ENCODE measurements at regions not wholly inside any gene's neighbourhood (a gene's known extent, or its start where the extent isn't known, plus 50 kb on each side); places are given as distances from the start of the nearest gene placed in this dataset.

DNA sequence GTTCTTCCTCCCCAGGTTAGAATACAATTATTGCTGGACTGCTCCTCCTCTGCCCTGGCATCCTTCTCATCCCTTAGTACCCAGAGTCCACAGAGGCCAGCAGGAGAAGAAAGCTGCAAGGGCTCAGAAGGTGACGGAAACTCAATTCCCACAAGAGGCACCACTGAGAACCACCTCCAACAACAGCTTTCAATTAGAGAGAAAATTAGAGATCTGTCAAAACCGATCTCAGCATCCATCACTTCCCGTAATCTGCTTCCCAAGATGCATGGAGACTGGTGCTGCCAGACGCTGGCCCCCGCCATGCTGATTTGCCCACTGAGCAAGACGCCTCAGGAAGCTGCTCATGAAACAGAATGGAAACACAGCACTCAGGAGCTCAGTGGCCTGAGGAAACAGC lies 135.0 kb upstream of the PRICKLE2 start:
- Mint-ChIP-seq H3K27me3 (no peaks in the 10 kb centered on the region), H3K4me3 (no peak overlapping the region), H3K36me3 (no peaks in the 10 kb centered on the region), H3K9me3 (no peaks in the 10 kb centered on the region), H3K4me1 (peaks cover 0 to 5% (median 0%) of the 10 kb centered on the region in 4 donors), H3K27ac (no peak overlapping the region)
- DNase-seq (no peak), ATAC-seq (ENCODE audit: low read depth in 2 of 2) (no peak)
- no peaks in the 10 kb centered on the region for H3K36me3 ChIP-seq (ENCODE audit: control insufficient read depth, insufficient read depth, low read length)
- no peak overlapping the region for H3K27ac ChIP-seq (ENCODE audit: insufficient read depth, low read length, poor library complexity, severe bottlenecking)
- H3K4me1 ChIP-seq (ENCODE audit: control insufficient read depth, insufficient read depth, low read length, poor library complexity, severe bottlenecking) = no peaks in the 10 kb centered on the region
- no peak overlapping the region for H3K4me3 ChIP-seq (ENCODE audit: low read depth, low read length)
- H3K27me3 ChIP-seq (ENCODE audit: control insufficient read depth, insufficient read depth, low read length) = no peaks in the 10 kb centered on the region
- H3K9me3 ChIP-seq (ENCODE audit: control insufficient read depth in 2 of 2, low read length in 2 of 2) = no peaks in the 10 kb centered on the region

DNA sequence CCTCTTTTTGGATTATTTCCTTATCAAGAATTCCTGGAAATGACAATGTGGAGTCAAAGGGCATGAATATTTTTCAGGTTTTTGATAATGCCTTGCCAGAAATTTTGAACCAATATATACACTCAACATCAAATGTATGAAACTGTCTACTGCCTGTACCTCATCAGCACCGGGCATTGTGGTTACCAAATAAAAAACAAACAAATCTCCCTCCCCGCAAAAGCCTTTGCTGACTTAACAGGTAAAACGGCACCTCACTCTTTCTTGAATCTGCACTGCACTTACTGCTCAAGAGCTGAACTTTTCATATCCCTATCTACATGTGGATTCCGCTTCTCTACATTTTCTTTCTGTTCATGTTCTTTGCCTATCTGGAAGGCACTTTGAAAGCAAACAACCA lies 134.5 kb upstream of the PRICKLE2 start:
- no peak overlapping the region for H3K27ac ChIP-seq (ENCODE audit: insufficient read depth, low read length, poor library complexity, severe bottlenecking)
- Mint-ChIP-seq H3K9me3 (no peaks in the 10 kb centered on the region), H3K27me3 (no peaks in the 10 kb centered on the region), H3K4me1 (peaks cover 0 to 10% (median 0%) of the 10 kb centered on the region in 4 donors), H3K27ac (no peak overlapping the region), H3K36me3 (no peaks in the 10 kb centered on the region), H3K4me3 (no peak overlapping the region)
- no peaks in the 10 kb centered on the region for H3K27me3 ChIP-seq (ENCODE audit: control insufficient read depth, insufficient read depth, low read length)
- DNase-seq (no peak), ATAC-seq (ENCODE audit: low read depth in 2 of 2) (no peak)
- H3K4me3 ChIP-seq (ENCODE audit: low read depth, low read length) = no peak overlapping the region
- H3K9me3 ChIP-seq (ENCODE audit: control insufficient read depth in 2 of 2, low read length in 2 of 2) = no peaks in the 10 kb centered on the region
- no peaks in the 10 kb centered on the region for H3K36me3 ChIP-seq (ENCODE audit: control insufficient read depth, insufficient read depth, low read length)
- no peaks in the 10 kb centered on the region for H3K4me1 ChIP-seq (ENCODE audit: control insufficient read depth, insufficient read depth, low read length, poor library complexity, severe bottlenecking)

DNA sequence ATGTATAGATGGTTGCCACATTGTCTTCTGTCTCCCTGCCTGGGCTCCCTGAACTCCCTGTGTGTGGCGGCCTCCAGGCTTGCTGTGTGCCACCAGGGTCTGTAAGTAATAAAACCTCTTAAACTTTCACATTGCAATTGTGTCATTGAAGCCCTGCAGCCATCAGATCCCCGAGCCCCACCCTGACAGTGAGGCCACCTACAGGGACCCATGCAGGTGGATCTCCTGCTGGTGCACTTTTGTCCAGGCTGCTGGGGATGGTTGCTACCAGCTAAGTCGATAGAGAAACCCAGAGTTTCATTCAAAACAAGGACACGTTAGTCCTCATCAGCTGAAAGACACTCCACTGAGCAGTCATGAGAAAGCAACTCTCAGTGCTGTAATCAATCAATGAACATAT lies 133.6 kb upstream of the PRICKLE2 start:
- Histone ChIP-seq H3K4me3 (ENCODE audit: low read depth, low read length) (no peak overlapping the region), H3K4me1 (ENCODE audit: control insufficient read depth, insufficient read depth, low read length, poor library complexity, severe bottlenecking) (no peaks in the 10 kb centered on the region), H3K36me3 (ENCODE audit: control insufficient read depth, insufficient read depth, low read length) (no peaks in the 10 kb centered on the region), H3K9me3 (ENCODE audit: control insufficient read depth in 2 of 2, low read length in 2 of 2) (no peaks in the 10 kb centered on the region), H3K27me3 (ENCODE audit: control insufficient read depth, insufficient read depth, low read length) (no peaks in the 10 kb centered on the region), H3K27ac (ENCODE audit: insufficient read depth, low read length, poor library complexity, severe bottlenecking) (no peak overlapping the region)
- ATAC-seq (ENCODE audit: low read depth in 2 of 2) = no peak
- no peaks in the 10 kb centered on the region for H3K36me3 Mint-ChIP-seq
- no peak for DNase-seq
- no peaks in the 10 kb centered on the region for H3K27me3 Mint-ChIP-seq
- H3K4me3 Mint-ChIP-seq = no peak overlapping the region
- H3K9me3 Mint-ChIP-seq = no peaks in the 10 kb centered on the region
- H3K27ac Mint-ChIP-seq = no peak overlapping the region
- H3K4me1 Mint-ChIP-seq = peaks cover 0 to 11% (median 0%) of the 10 kb centered on the region in 4 donors

DNA sequence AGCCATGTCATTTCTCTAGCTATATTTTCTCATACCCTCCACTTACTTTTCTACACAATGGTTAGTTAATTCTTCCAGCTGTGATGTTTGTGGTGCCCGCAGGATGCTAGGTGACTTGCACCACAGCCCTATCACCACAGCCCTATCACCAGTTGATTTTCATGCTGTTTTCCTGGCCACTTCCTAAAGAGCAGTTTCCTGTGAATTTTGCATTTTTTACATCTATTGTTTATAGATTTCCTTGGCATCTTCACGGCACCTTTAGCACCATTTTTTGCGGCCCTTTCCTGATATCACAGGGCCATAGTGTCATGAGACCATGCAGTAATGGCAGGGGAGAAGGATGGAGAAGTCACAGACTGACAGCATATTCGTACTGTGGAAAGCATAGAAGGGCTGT lies 132.9 kb upstream of the PRICKLE2 start:
- DNase-seq (no peak), ATAC-seq (ENCODE audit: low read depth in 2 of 2) (no peak)
- Histone ChIP-seq H3K36me3 (ENCODE audit: control insufficient read depth, insufficient read depth, low read length) (no peaks in the 10 kb centered on the region), H3K27ac (ENCODE audit: insufficient read depth, low read length, poor library complexity, severe bottlenecking) (no peak overlapping the region), H3K27me3 (ENCODE audit: control insufficient read depth, insufficient read depth, low read length) (no peaks in the 10 kb centered on the region), H3K4me1 (ENCODE audit: control insufficient read depth, insufficient read depth, low read length, poor library complexity, severe bottlenecking) (no peaks in the 10 kb centered on the region), H3K4me3 (ENCODE audit: low read depth, low read length) (no peak overlapping the region), H3K9me3 (ENCODE audit: control insufficient read depth in 2 of 2, low read length in 2 of 2) (no peaks in the 10 kb centered on the region)
- no peak overlapping the region for H3K27ac Mint-ChIP-seq
- H3K27me3 Mint-ChIP-seq = no peaks in the 10 kb centered on the region
- H3K9me3 Mint-ChIP-seq = no peaks in the 10 kb centered on the region
- H3K4me1 Mint-ChIP-seq = peaks cover 0 to 11% (median 0%) of the 10 kb centered on the region in 4 donors
- no peak overlapping the region for H3K4me3 Mint-ChIP-seq
- H3K36me3 Mint-ChIP-seq = no peaks in the 10 kb centered on the region

DNA sequence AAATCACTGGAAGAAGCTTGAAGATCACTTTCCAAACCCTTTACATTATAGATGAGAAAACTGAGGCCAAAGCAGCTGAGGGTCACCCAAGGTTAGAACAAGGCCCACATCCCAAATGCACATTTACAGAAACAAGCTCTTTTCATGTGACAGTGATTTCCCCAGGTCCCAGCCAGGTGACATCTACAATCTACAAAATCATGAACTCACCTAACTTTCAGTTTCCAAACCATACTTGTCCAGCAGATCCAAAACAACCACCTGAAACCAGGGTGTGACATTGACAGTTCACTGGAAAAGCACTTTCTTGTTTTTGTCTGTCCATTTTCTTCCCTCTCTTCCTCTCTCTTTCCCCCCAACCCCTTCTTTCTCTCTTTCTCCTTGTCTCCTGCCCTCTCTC lies 132.2 kb upstream of the PRICKLE2 start:
- Mint-ChIP-seq H3K27ac (no peak overlapping the region), H3K9me3 (no peaks in the 10 kb centered on the region)
- ATAC-seq (ENCODE audit: low read depth in 2 of 2) = no peak

DNA sequence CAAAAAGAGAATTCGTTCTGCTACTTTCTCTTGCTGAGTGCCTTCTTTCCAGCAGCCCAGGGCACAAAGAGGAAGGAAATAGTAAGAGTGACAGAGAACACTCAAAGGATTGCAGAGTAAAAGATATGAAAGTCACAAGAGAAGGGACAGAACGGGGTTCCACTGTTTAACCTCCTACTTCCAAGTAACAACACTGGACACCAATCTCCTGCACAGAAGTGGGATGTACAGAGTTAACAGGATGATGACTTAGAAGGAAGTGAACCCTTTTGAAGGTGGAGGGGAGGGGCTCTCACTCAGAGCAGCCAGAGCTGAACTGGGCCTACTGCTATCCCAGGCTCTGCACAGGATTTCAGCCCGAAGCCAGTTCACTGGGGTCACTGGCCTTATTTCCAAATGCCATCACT lies 130.1 kb upstream of the PRICKLE2 start:
- H3K27ac ChIP-seq (ENCODE audit: insufficient read depth, low read length, poor library complexity, severe bottlenecking) = no peak overlapping the region
- H3K27me3 ChIP-seq (ENCODE audit: control insufficient read depth, insufficient read depth, low read length) = no peaks in the 10 kb centered on the region
- no peaks in the 10 kb centered on the region for H3K27me3 Mint-ChIP-seq
- no peaks in the 10 kb centered on the region for H3K4me1 ChIP-seq (ENCODE audit: control insufficient read depth, insufficient read depth, low read length, poor library complexity, severe bottlenecking)
- no peak overlapping the region for H3K4me3 ChIP-seq (ENCODE audit: low read depth, low read length)
- DNase-seq = peak in 1 of 3 donors; percentile 41
- peaks cover 0 to 11% (median 0%) of the 10 kb centered on the region in 4 donors for H3K4me1 Mint-ChIP-seq
- no peaks in the 10 kb centered on the region for H3K36me3 Mint-ChIP-seq
- no peaks in the 10 kb centered on the region for H3K9me3 ChIP-seq (ENCODE audit: control insufficient read depth in 2 of 2, low read length in 2 of 2)
- H3K9me3 Mint-ChIP-seq = no peaks in the 10 kb centered on the region
- H3K36me3 ChIP-seq (ENCODE audit: control insufficient read depth, insufficient read depth, low read length) = no peaks in the 10 kb centered on the region
- peak; percentile 42 to 57 for ATAC-seq (ENCODE audit: low read depth in 2 of 2)
- peak overlapping the region in 1 of 4 donors; percentile 39 for H3K4me3 Mint-ChIP-seq
- peak overlapping the region in 1 of 3 donors; percentile 68 for H3K27ac Mint-ChIP-seq

More for the DNA sequence above, 132.2 kb upstream of the PRICKLE2 start:
- no peak for DNase-seq
- no peak overlapping the region for H3K4me3 ChIP-seq (ENCODE audit: low read depth, low read length)
- Mint-ChIP-seq H3K27me3 (no peaks in the 10 kb centered on the region), H3K4me1 (peaks cover 0 to 11% (median 0%) of the 10 kb centered on the region in 4 donors), H3K4me3 (no peak overlapping the region), H3K36me3 (no peaks in the 10 kb centered on the region)
- no peaks in the 10 kb centered on the region for H3K9me3 ChIP-seq (ENCODE audit: control insufficient read depth in 2 of 2, low read length in 2 of 2)
- H3K27ac ChIP-seq (ENCODE audit: insufficient read depth, low read length, poor library complexity, severe bottlenecking) = no peak overlapping the region
- no peaks in the 10 kb centered on the region for H3K27me3 ChIP-seq (ENCODE audit: control insufficient read depth, insufficient read depth, low read length)
- H3K4me1 ChIP-seq (ENCODE audit: control insufficient read depth, insufficient read depth, low read length, poor library complexity, severe bottlenecking) = no peaks in the 10 kb centered on the region
- no peaks in the 10 kb centered on the region for H3K36me3 ChIP-seq (ENCODE audit: control insufficient read depth, insufficient read depth, low read length)

DNA sequence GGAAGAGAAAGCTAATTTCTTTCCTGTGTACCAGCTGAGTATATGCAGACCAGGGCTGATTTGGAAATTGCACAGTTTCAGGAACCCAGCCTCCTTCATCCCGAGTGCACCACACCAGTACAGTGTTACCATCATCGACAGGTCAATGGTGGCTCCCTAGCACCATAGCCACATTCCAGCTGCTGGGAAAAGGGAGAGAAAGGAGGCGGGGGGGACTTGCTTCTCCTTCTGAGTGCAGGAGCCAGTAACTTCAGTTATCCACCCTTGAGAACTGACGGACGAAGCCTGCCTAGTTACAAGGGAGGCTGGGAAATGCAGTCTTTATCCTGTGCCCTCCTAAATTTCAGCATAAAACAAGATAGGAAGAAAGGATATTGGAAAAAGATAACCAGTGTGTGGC lies 129.7 kb upstream of the PRICKLE2 start:
- no peaks in the 10 kb centered on the region for H3K4me1 ChIP-seq (ENCODE audit: control insufficient read depth, insufficient read depth, low read length, poor library complexity, severe bottlenecking)
- no peaks in the 10 kb centered on the region for H3K36me3 ChIP-seq (ENCODE audit: control insufficient read depth, insufficient read depth, low read length)
- no peaks in the 10 kb centered on the region for H3K27me3 Mint-ChIP-seq
- no peak overlapping the region for H3K27ac ChIP-seq (ENCODE audit: insufficient read depth, low read length, poor library complexity, severe bottlenecking)
- peaks cover 0 to 11% (median 0%) of the 10 kb centered on the region in 4 donors for H3K4me1 Mint-ChIP-seq
- DNase-seq (no peak), ATAC-seq (ENCODE audit: low read depth in 2 of 2) (no peak)
- peak overlapping the region in 1 of 3 donors; percentile 68 for H3K27ac Mint-ChIP-seq
- H3K4me3 Mint-ChIP-seq = peak overlapping the region in 1 of 4 donors; percentile 39
- no peaks in the 10 kb centered on the region for H3K36me3 Mint-ChIP-seq
- H3K27me3 ChIP-seq (ENCODE audit: control insufficient read depth, insufficient read depth, low read length) = no peaks in the 10 kb centered on the region
- H3K9me3 ChIP-seq (ENCODE audit: control insufficient read depth in 2 of 2, low read length in 2 of 2) = no peaks in the 10 kb centered on the region
- H3K9me3 Mint-ChIP-seq = no peaks in the 10 kb centered on the region
- no peak overlapping the region for H3K4me3 ChIP-seq (ENCODE audit: low read depth, low read length)

DNA sequence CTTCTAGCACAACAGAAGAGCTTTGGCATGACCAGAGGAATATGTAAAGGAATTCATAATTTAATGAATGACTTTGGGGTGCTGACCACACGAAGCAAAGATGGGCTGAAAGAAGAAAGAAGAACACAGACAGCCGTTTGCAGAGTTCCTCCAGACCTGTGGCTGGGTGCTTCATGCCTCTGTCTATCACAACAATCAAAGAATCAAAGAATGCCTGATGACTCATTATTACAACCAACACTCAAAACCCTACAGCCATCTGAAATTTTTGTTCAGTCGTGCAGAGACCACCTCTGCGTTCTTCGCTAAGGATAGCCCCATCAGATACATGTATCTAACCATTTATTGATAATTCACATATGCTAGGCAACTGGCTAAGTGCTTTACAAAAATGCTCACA lies 129.0 kb upstream of the PRICKLE2 start:
- H3K4me3 Mint-ChIP-seq = no peak overlapping the region
- DNase-seq (no peak), ATAC-seq (ENCODE audit: low read depth in 2 of 2) (no peak)
- peaks cover 0 to 11% (median 0%) of the 10 kb centered on the region in 4 donors for H3K4me1 Mint-ChIP-seq
- no peak overlapping the region for H3K27ac Mint-ChIP-seq
- H3K36me3 Mint-ChIP-seq = no peaks in the 10 kb centered on the region
- no peaks in the 10 kb centered on the region for H3K27me3 Mint-ChIP-seq
- no peaks in the 10 kb centered on the region for H3K9me3 Mint-ChIP-seq
- Histone ChIP-seq H3K4me1 (ENCODE audit: control insufficient read depth, insufficient read depth, low read length, poor library complexity, severe bottlenecking) (no peaks in the 10 kb centered on the region), H3K4me3 (ENCODE audit: low read depth, low read length) (no peak overlapping the region), H3K27ac (ENCODE audit: insufficient read depth, low read length, poor library complexity, severe bottlenecking) (no peak overlapping the region), H3K9me3 (ENCODE audit: control insufficient read depth in 2 of 2, low read length in 2 of 2) (no peaks in the 10 kb centered on the region), H3K36me3 (ENCODE audit: control insufficient read depth, insufficient read depth, low read length) (no peaks in the 10 kb centered on the region), H3K27me3 (ENCODE audit: control insufficient read depth, insufficient read depth, low read length) (no peaks in the 10 kb centered on the region)
